NCI-H2107 (cell line): ENCODE measurements at regions not wholly inside any gene's neighbourhood (a gene's known extent, or its start where the extent isn't known, plus 50 kb on each side); places are given as distances from the start of the nearest gene placed in this dataset.
A peak's percentile ranks its signal among the peaks of the same experiment; 100 is the strongest.
"Not testable (repeated sequence)": the region's sequence is repeated elsewhere in the genome, so short reads cannot be mapped to it uniquely, and the experiment has no call there.

Source experiments
- DNase-seq: peaks from one replicate; lab custom pipeline; 2025; lab: John Stamatoyannopoulos, UW

- DNase-seq, result no peak
Measured at GRCh38 chr2:234797566-234798250, 154.1 kb upstream of the SH3BP4 start.

- no peak for DNase-seq
Measured at GRCh38 chr2:234796045-234796591, 155.7 kb upstream of the SH3BP4 start.

GRCh38 chr2:234795272-234795920 lies 156.4 kb upstream of the SH3BP4 start:
- DNase-seq, result no peak

- DNase-seq, result no peak
Measured at GRCh38 chr2:234794866-234795265, 157.0 kb upstream of the SH3BP4 start.

GRCh38 chr2:234793212-234793785 lies 158.5 kb upstream of the SH3BP4 start:
- no peak for DNase-seq

GRCh38 chr2:234792621-234793022 lies 159.2 kb upstream of the SH3BP4 start:
- no peak for DNase-seq

GRCh38 chr2:234792096-234792495 lies 159.7 kb upstream of the SH3BP4 start:
- not testable (repeated sequence) for DNase-seq

- no peak for DNase-seq
Measured at GRCh38 chr2:234790380-234790779, 161.4 kb upstream of the SH3BP4 start.

- no peak for DNase-seq
Measured at GRCh38 chr2:234789556-234790325, 162.1 kb upstream of the SH3BP4 start.

- DNase-seq, result no peak
Measured at GRCh38 chr2:234788841-234789240, 163.0 kb upstream of the SH3BP4 start.

- no peak for DNase-seq
Measured at GRCh38 chr2:234788381-234788780, 163.4 kb upstream of the SH3BP4 start.

- DNase-seq, result no peak
Measured at GRCh38 chr2:234787114-234787513, 164.7 kb upstream of the SH3BP4 start.

- no peak for DNase-seq
Measured at GRCh38 chr2:234773764-234774409, 177.9 kb upstream of the SH3BP4 start.

GRCh38 chr2:234773129-234773528 lies 178.7 kb upstream of the SH3BP4 start:
- DNase-seq, result no peak

GRCh38 chr2:234772733-234773060 lies 179.1 kb upstream of the SH3BP4 start:
- DNase-seq, result no peak

GRCh38 chr2:234771980-234772732 lies 179.7 kb upstream of the SH3BP4 start:
- no peak for DNase-seq

- no peak for DNase-seq
Measured at GRCh38 chr2:234771176-234771575, 180.6 kb upstream of the SH3BP4 start.

- DNase-seq, result no peak
Measured at GRCh38 chr2:234770715-234771141, 181.1 kb upstream of the SH3BP4 start.

GRCh38 chr2:234770031-234770506 lies 181.7 kb upstream of the SH3BP4 start:
- peak; percentile 72 for DNase-seq

- DNase-seq, result no peak
Measured at GRCh38 chr2:234768608-234769196, 183.1 kb upstream of the SH3BP4 start.

- DNase-seq, result no peak
Measured at GRCh38 chr2:234765279-234765678, 186.5 kb upstream of the SH3BP4 start.
